Lung microvascular endothelial cell (primary cell): ENCODE measurements at regions not wholly inside any gene's neighbourhood (a gene's known extent, or its start where the extent isn't known, plus 50 kb on each side); places are given as distances from the start of the nearest gene placed in this dataset.

ENCODE experiments used
- DNase-seq, 2 donors: peaks; one replicate each; pipeline versions ENCODE4 v3.0.0 to v3.0.0-alpha.2; 2010; ENCODE audit warnings: low read depth in 2 of 2

DNA sequence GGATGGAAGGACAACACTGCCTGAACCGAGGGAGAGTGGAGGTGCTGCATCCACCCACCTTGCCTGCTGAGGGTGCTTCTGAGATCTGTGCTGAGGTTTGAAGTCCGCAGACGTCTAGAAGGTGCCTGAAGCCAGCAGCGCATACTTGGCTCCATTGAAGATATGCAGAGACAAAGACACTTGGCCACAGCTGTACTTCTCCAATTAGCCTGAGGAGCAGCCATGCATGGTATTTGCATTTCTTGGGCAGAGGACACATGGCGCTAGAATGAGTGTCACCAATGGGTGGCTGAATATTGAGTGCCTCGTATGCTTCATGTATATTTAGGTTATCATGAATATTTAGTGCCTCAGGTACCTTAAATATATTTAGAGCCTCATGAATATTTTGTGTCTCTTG is 128.7 kb upstream of the ATP6AP2 start:
- DNase-seq, result no peak

GRCh38 chrX:40449956-40450706 is 130.6 kb upstream of the ATP6AP2 start:
- peak in 1 of 2 donors; percentile 36 for DNase-seq

DNA sequence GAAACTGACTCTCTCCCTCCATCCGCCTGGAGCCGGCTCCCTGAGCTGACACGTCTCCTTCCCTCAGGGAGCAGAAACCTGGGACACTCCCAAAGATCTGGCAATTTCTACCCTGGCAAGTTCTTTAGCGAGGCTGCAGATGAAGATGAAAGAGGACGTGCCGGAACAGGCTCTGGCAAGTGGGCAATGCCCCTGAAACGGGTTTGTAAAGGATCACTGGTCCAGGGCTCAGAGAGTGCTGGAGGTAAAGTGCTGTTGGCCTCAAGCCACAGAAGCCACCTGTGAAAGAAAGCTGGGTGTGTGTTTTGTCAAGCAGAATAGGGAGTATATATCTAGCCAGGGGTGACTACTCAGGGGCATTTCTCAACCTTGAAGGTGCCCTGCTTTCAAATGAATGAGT is 131.4 kb upstream of the ATP6AP2 start:
- no peak for DNase-seq

GRCh38 chrX:40448793-40449192 is 132.0 kb upstream of the ATP6AP2 start:
- DNase-seq, result no peak

GRCh38 chrX:40446921-40447320 is 133.8 kb upstream of the ATP6AP2 start:
- DNase-seq, result no peak

- no peak for DNase-seq
Observed at GRCh38 chrX:40445691-40446090, 135.1 kb upstream of the ATP6AP2 start.

DNA sequence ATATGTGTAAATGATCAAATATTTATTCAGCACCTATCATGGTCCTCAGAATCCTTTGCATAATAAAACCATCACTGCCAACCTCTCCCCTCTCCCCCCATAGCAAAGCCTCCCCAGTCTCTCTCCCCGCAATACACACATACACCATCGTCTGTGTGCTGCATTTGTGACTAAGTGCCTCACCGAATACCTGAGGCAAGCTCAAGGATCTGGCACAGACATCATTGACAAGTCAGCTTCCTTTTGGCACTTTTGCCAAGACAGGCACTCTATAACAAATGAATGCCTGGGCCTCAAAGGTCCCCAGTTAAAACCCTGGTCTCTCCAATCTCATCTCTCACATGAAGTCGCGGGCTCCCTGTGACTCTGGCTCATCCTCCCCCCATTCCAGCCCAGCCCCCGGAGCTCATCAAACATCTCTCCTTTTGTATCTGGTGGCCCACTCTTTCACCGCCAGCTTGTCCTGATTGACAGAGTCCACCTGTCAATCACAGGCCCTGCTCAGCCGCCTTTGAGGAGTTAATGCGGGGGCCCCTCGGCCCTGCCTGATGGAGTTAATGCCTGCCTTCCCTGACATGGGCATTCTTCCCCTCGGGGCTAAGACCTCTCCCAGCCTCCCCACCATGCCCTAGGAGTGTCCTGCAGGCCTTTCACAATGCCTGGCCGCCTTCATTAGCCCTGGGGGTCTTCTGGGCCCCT is 135.8 kb upstream of the ATP6AP2 start:
- DNase-seq, result no peak

DNA sequence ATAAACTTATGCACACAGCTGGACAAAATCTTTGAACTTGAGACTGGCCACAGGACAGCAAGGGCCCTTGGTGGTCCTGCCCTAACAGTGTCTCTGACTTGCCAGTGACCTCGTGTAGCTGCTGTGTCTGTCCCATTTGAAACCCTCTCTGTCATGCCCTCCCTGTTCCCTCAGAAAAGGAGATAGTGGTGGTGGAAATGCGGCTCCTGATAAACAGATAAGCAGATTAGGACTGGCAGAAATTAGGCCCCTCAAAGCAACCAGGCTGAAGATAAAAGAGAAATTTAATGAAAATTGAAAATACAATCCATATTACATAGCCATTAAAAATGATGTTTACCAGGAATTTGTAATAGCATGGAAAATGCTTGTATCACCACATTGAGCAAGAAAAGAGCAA is 136.6 kb upstream of the ATP6AP2 start:
- DNase-seq, result no peak

GRCh38 chrX:40440866-40441265 is 139.9 kb upstream of the ATP6AP2 start:
- DNase-seq, result no peak

GRCh38 chrX:40439625-40440532 is 140.9 kb upstream of the ATP6AP2 start:
- DNase-seq, result no peak

GRCh38 chrX:40437348-40437747 is 143.4 kb upstream of the ATP6AP2 start:
- DNase-seq, result no peak

DNA sequence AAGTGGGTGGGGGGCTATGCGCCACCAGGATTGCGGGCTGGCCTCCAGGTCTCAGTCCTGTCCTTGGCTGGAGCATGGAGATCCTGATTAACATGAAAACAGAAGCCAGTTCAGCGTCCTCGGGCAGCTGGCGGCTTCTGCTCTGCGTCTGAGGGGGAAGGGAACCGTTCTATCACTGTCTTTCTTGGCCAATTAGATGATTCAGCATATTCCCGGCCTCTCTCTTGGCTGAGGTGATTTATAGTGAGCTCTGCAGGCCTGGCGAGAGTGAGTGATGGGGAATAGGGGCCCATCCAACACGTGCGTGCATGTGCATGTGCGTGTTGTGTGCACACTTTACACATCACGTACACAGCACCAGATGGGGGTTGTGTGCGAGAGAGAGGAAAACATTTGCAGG is 145.8 kb upstream of the ATP6AP2 start:
- DNase-seq, result no peak

DNA sequence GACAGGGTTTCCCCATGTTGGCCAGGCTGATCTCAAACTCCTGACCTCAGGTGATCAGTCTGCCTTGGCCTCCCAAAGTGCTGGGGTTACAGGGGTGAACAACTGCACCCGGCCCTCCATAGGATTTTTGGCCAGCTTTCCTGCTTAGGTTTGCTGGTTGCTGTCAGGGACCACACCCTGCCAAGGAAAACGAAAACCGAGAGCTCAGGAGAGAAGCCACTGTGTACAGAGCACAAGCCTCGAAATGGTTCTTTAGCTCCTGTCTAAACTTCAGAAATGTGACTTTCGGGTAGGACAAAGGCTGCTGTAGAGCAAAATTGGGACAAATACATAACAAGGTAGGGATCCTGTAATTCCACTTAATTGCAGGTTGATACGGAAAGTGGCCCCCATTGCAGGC is 146.3 kb upstream of the ATP6AP2 start:
- no peak for DNase-seq

DNA sequence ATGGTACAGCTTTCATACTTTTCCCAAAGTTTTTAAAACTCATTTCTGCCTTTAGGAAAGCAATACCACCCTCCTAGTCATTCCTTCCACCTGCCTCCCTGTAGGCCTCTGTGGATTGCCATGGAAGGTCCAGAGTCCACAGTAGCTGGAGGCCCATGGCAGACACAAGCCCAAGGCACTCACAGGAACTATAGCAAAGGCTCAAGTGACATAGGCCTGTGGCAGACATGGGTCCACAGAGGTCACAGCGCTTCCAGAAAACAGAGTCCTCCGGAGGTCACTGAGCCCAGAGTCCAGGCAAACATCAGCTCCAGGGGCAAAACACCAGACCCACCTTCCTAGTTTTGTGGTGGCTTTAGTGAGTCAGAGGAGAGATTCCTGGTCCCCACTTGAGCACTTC is 147.6 kb upstream of the ATP6AP2 start:
- no peak for DNase-seq

DNA sequence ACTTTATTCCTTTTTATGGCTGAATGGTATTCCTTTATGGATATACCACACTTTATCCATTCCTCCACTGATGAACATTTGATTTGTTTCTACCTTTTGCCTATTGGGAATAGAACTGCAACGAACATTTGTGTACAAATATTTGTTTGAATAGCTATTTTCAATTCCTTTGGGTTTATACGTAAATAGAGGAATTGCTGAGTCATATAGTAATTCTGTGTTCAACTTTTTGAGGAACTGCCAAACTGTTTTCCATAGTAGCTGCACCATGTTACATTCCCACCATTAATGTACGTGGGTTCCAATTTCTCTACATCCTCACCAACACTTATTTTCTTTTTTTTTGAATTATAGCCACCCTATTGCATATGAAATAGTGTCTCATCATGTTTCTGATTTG is 156.5 kb upstream of the ATP6AP2 start:
- DNase-seq, result no peak

DNA sequence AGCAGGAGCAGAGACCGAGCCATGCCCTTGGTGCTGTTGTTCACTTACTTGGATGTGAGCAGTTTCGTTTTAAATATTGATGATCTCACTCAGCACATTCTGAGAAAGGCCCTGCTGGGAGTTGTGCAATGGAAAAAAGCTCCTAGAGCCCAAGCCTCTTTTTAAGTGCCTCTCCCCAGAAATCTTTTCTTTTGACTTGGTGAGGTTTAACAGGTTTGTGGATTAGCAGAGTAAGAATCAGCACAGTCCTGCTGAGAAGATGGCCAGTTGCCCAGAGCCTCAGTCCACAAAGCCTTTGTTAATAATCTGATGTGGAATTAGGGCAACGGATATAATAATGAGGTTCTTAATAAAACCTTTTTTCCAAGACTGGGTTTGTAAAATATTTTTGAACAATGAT is 157.5 kb upstream of the ATP6AP2 start:
- DNase-seq, result no peak

DNA sequence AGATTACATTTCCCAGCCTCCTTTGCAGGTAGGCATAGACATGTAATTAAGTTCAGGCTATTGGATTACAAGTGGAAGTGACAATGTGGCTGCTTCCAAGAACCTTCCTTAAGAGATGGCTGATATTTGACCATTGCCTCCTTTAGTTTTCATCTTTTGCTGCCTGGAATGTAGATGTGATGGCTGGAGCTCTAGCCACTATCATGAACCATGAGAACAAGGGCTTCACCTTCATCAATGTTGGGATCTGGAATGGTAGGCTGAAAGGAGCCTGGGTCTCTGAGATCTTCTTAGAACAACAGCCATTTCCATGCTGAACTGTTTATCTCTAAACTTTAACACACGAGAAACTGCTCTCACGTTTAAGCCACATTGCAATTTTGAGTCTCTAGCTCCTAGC is 158.7 kb upstream of the ATP6AP2 start:
- no peak for DNase-seq

- DNase-seq, result no peak
Observed at GRCh38 chrX:40420899-40421729, 159.7 kb upstream of the ATP6AP2 start.

GRCh38 chrX:40418813-40419195 is 162.0 kb upstream of the ATP6AP2 start:
- DNase-seq, result no peak

- no peak for DNase-seq
Observed at GRCh38 chrX:40418146-40418812, 162.5 kb upstream of the ATP6AP2 start.

- no peak for DNase-seq
Observed at GRCh38 chrX:40415675-40416074, 165.1 kb upstream of the ATP6AP2 start.
